AG04449 (cell line): ENCODE measurements at regions not wholly inside any gene's neighbourhood (a gene's known extent, or its start where the extent isn't known, plus 50 kb on each side); places are given as distances from the start of the nearest gene placed in this dataset.

Experiments
- CTCF ChIA-PET: fragments of 350-600 bp; formaldehyde crosslinking; extraction: SDS; loops from one replicate; lab custom pipeline; 2021; ENCODE audit warnings: antibody characterized with exemption; lab: Yijun Ruan, JAX
- POLR2A ChIA-PET: fragments of 400-600, 350-600 bp; formaldehyde crosslinking; extraction: SDS; loops from one replicate; lab custom pipeline; 2020; ENCODE audit warnings: antibody characterized with exemption, inconsistent platforms; lab: Yijun Ruan, JAX
- DNase-seq: peaks from one replicate; pipeline ENCODE4 v3.0.0-alpha.2; 2010; ENCODE audit warnings: low read depth, low spot score
- H3K4me3 ChIP-seq: 2 replicates; pipeline ENCODE4 v1.5.1; 2011; ENCODE audit warnings: low read depth, mild to moderate bottlenecking, control low read depth, low read length
- TF ChIP-seq, protein P1 (sequence below): IDR thresholded peaks from one replicate; pipeline ENCODE4 v1.5.1; 2011; ENCODE audit warnings: mild to moderate bottlenecking, moderate library complexity, low read length, control low read depth, inconsistent platforms; ENCODE audit not compliant: insufficient read depth; ENCODE audit errors: missing control alignments

- DNase-seq = no peak
- POLR2A ChIA-PET = no interaction called here
- no peak overlapping the region for H3K4me3 ChIP-seq
- CTCF ChIA-PET = no interaction called here
- TF ChIP-seq, protein P1, sequence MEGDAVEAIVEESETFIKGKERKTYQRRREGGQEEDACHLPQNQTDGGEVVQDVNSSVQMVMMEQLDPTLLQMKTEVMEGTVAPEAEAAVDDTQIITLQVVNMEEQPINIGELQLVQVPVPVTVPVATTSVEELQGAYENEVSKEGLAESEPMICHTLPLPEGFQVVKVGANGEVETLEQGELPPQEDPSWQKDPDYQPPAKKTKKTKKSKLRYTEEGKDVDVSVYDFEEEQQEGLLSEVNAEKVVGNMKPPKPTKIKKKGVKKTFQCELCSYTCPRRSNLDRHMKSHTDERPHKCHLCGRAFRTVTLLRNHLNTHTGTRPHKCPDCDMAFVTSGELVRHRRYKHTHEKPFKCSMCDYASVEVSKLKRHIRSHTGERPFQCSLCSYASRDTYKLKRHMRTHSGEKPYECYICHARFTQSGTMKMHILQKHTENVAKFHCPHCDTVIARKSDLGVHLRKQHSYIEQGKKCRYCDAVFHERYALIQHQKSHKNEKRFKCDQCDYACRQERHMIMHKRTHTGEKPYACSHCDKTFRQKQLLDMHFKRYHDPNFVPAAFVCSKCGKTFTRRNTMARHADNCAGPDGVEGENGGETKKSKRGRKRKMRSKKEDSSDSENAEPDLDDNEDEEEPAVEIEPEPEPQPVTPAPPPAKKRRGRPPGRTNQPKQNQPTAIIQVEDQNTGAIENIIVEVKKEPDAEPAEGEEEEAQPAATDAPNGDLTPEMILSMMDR = no peak
Observed at GRCh38 chr18:25962919-25963318, 127.5 kb downstream of the SS18 start.

DNA sequence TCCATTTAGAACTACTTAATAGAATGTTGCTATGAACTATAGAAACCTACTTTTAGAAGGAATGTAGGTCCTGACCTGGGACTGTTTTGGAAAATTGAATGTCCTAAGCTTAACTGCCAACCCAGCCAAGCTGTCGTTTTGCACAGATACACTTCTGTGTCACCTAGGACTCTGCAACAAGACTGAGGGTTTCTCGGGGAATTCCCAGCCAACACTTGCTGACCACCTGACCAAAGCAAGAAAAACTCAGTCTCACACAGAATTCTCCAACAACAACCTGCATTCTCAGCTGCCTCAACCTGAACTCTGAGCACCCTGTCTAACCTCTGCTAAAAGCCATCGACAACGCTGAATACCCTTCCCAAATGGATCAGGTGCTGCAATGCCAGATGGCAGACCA is 128.2 kb downstream of the SS18 start:
- TF ChIP-seq, protein P1 = no peak
- CTCF ChIA-PET = no interaction called here
- DNase-seq = no peak

DNA sequence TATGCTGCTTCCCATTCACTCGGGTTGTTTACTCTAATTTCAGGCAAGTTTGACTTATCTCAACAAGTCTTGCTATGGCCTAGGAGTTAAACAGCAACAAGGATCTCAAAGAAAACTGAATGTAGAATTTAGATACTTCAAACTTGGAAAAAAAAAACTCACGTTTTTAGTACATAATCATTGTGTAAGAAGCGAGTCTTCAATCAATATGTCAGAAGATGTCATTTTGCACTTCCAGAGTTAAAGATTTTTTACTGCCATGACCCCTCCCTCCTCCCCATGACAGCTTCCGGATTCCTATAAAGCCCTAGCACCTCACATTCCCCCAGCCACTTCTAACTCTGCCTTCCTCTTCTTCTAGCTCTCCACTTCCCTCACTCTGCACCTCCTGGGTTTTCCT is 133.4 kb downstream of the SS18 start:
- H3K4me3 ChIP-seq = no peak overlapping the region
- no peak for DNase-seq
- TF ChIP-seq, protein P1 = no peak
- POLR2A ChIA-PET = no interaction called here
- CTCF ChIA-PET = no interaction called here

More for the DNA sequence above, 128.2 kb downstream of the SS18 start:
- H3K4me3 ChIP-seq = no peak overlapping the region
- POLR2A ChIA-PET = no interaction called here

DNA sequence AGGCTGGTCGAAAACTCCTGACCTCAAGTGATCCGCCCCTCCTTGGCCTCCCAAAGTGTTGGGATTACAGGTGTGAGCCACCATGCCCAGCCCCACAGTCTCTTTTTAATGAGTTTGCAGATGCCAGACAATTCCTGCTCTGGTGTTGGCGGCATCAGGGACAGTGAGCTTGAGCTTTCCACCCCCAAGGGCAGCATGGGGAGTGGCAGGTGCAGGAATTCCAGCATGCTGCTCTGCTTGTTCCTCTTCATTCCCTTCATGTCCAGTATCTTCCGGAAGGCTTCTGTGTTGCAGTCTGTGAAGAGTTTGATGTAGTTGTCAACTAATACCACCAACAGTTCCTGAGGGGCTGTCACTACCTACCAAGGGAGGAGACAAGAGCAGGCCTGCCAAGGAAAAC is 137.3 kb downstream of the SS18 start:
- CTCF ChIA-PET = no interaction called here
- no peak overlapping the region for H3K4me3 ChIP-seq
- TF ChIP-seq, protein P1 = no peak
- DNase-seq = no peak
- POLR2A ChIA-PET = no interaction called here

GRCh38 chr18:25950321-25950720 is 140.1 kb downstream of the SS18 start:
- TF ChIP-seq, protein P1 = no peak
- DNase-seq = no peak
- ChIA-PET POLR2A (no interaction called here), CTCF (no interaction called here)
- H3K4me3 ChIP-seq = no peak overlapping the region

DNA sequence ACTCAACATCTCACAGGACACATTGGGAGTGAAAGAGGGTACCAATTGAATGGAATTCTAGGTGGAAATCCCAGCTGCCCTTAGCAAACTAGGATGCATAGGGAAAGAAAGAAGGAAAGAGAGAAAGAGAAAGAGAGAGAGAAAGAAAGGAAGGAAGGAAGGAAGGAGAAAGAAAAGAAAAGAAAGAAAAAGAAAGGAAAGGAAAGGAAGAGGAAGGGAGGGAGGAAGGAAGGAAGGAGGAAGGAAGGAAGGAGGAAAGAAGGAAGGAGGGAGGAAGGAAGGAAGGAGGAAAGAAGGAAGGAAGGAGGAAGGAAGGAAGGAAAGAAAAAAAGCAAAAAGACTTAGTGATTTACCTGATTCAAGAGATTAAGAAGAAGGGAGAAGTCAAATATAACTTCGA is 143.9 kb downstream of the SS18 start:
- ChIA-PET POLR2A (no interaction called here), CTCF (no interaction called here)
- TF ChIP-seq, protein P1 = no peak
- no peak overlapping the region for H3K4me3 ChIP-seq
- no peak for DNase-seq
